ENCODE measurements at regions not wholly inside any gene's neighbourhood (a gene's known extent, or its start where the extent isn't known, plus 50 kb on each side); places are given as distances from the start of the nearest gene placed in this dataset.

- no peak for DNase-seq (ENCODE audit: low spot score)
These were observed 58.3 kb downstream of the TRIML1 start for GRCh38 chr4:188197566-188197965.

DNA sequence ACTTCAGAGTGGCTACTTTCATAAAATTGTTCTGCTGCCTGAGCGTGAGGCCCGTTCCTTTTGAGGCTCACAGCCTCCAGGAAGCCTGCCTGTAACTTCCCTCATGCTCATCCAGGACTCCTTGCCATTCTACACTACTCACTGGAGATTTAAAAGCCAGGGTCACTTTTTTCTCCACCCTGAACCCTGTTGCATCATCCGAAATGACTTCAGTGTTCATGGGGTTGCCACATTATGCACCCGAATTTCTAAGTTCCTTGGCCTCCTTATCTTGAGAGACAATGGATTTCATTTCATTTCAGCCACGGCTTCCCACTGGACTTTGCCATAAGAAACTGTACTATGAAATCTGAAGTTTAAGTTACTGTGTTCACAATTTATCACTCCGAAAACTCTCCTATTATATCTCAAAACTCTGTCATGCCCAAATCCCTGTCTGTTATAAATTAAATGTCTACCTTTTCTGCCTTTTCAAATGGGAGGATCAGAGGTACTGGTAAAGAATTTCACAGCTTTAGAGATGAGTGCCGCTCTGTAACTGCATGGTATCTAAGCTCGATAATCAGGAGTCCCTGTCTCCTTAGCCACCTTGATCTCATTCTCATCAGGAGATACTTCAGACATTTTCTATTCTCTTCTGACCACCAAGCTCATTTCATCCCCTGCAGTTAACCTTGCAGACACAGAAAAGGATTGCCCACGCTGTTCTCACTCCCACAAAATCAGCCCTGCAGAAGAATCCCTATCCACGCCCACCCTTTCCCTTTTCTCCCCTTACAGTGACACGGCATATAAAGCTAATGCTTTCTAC, 59.9 kb downstream of the TRIML1 start:
- no peak for DNase-seq (ENCODE audit: low spot score)

DNA sequence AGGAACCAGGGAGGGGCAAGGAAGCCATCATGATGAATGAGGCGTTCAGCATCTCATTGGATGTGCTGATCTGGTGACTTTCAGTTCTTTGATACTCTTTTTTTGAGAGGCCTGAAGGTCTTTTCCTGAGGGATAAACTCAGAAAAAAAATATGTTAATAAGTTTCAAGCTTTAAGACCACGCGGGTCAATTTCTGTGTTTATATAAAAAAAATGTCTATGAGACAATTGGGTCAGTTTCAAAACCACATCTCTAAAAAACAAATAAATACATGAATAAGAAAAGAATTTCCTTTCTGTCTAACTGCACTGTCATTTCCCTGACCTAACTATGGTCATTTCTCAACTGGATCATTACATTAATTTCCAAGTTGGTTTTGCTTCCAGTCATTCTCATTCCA, 62.6 kb downstream of the TRIML1 start:
- DNase-seq (ENCODE audit: low spot score): no peak

DNA sequence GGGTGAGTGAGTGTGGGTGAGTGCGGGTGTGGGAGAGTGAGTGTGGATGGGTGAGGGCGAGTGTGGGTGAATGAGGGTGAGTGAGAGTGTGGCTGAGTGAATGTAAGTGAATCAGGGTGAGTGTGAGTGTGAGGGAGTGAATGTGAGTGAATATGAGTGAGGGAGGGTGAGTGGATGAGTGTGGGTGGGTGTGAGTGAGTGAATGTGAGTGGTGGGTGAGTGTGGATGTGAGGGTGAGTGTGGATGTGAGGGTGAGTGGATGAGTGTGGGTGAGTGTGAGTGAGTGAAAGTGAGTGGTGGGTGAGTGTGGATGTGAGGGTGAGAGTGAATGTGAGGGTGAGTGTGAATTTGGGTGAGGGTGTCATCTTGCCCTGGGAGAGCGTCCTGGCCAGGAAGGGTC, 67.5 kb downstream of the TRIML1 start:
- DNase-seq (ENCODE audit: low spot score): no peak

DNA sequence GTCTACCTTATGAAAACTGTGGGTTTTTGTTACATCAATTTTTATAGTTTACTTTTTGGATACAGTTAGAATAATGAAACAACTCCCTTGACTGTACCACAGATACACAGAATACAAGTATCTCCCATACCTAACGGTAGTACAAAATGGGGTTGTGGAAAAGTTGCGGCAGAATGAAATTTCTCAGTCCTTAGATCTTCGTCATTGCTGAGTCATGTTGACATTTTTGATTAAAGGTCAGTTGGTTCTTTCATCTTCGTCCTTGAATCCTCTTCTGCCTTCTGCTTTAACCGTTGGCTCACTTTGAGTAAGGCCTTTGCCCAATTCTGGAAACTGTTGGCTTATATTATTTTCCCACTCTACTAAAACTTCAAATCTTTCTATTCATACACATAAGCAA, 75.6 kb downstream of the TRIML1 start:
- no peak for DNase-seq (ENCODE audit: low spot score)

DNA sequence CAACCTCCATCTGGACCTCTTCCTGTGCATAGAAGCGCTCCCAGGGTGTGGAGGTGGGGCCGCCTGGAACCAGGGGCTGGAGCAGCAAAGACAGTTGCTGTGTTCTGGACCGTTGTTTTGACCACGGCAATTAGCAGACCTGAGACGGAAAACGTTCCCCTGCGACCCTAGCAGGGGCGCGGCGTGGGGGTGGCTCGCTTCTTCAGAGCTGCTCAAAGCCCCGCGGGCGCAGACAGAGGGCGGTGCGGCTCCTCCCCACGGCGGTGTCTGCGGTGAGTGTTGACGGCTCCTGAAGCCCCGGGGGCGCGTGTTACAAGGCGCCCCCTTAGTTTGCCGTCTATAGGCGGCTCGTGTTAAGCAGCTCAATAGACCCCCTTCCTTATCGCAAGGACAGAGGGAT, 79.2 kb downstream of the TRIML1 start:
- DNase-seq (ENCODE audit: low spot score): no peak

- no peak for DNase-seq (ENCODE audit: low spot score)
These were observed 80.8 kb downstream of the TRIML1 start for GRCh38 chr4:188220006-188220405.

DNA sequence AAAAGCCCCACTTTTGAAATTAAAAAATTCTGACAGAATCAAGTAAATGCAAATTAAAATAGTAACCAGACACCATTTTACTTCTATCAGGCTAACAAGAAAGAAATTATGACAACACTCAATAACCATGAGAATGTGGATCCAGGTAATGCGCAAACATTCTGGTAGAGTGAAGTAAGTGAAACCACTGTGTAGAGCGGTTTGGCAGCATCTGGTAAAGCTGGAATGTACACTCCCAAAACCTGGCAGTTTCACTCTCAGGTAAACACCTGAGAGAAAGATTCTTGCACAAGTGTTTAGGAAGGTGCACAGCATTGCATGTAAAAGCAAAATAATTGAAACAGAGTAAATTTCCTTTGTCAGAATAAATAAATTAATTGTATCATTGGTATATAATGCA, 81.8 kb downstream of the TRIML1 start:
- DNase-seq (ENCODE audit: low spot score): no peak

DNA sequence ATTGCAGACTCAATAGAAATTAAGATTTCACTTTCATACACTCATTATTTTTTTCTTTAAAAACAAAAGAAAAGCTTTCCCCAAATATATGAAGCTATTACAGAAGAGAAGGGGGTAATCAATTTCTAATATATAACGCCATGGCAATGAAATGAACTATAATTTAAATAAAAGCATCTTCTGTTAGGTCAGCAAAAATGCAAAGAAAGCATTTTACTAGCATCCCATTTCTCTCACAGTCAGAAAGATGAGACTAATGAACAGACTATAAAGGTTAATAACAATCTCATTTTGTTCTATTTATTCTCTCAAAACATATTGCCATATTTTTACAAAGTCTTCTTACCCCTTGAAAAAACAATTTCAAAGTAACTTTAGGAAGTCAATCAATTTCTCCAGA, 89.0 kb downstream of the TRIML1 start:
- no peak for DNase-seq (ENCODE audit: low spot score)

DNA sequence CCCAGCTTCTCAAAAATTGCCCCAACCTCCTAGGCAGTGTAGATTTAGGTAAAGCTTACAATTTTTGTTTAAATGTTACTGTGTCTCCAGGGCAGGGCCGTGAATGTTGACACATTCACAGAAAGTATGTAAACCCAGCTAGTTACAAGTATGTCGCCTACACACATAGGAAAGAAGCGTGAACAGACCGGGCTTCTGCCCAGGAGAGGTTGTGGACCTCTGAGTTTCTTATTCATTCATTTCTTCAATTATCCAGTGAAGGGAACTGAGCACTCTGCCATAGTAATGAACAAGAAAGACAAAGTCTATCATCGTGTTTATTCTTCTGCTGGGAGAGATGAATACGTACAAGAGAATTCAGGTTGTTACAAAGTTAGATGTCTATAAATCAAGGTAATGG, 93.2 kb downstream of the TRIML1 start:
- DNase-seq (ENCODE audit: low spot score): no peak

DNA sequence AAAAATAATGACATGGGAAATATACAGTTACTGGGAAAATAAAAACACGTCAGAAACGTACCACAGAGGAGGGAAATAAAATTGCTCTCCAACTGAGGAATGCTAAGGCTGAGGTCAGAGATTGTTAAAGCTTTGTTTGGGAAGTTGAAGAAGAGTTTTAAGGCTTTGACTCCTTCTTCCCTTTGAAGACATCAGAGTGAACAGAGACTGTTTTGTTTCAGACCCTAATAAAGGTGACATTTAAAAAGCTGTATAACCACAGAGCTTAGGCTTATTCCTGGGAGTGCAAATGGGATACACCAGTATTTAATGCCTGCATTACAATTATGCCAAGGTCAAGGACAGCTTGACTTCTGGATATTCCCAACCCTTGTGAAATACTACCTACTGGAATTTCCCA, 102.8 kb downstream of the TRIML1 start:
- DNase-seq (ENCODE audit: low spot score): no peak

DNA sequence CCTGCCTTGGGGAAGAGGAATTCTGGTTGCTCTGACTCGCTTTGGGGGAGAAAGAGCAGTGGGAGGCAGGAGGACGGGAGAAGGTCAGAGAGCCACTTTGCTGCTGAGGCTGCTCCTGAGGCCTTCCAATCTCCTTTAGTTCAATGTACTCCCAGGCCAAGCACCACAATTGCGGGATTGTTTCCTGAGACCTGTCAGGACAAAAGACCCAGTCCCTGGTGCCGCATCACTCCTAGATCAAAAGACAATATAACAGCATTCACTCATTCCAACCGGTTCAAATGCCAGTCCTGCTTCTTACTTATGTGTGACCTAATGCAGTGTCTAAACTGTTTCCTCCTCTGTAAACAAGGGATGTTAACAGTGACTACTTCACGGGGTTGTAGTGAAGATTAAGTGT, 106.4 kb downstream of the TRIML1 start:
- DNase-seq (ENCODE audit: low spot score): no peak

DNA sequence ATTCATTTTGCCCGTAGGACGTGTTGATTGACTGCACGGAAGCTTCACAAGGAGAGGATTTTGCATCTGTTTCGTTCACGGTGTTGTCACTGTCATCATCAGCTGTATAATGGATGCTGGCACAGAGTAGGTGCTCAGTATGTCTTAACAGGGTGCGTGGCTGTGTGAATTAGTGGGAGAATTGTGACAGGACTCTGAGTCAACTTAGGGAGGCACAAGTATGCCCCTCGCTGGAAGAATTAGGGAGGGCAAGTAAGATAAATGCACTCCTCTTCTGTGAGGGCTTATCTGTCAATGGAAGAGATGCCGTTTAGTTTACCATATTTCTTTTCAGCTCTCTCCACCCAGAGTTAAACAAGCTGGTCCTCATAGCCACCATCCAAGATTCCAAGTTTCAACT, 107.2 kb downstream of the TRIML1 start:
- DNase-seq (ENCODE audit: low spot score): no peak

DNA sequence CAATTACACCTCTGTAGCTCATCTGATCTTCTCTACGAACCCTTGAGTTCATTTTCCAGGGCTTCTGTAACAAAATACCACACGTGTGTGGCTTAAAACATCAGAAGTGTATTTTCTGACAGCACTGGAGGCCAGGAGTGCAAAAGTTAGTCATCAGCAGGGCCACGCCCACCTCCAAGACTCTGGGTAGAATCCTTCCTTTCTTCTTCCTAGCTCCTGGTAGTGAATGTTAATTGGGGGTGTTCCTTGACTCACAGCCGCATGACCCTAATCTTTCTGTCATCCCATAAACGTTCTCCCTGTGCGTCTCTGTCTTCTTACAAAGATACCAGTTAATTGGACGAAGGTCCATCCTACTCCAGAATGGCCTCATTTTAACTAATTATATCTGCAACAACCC, 115.0 kb downstream of the TRIML1 start:
- DNase-seq (ENCODE audit: low spot score): no peak

DNA sequence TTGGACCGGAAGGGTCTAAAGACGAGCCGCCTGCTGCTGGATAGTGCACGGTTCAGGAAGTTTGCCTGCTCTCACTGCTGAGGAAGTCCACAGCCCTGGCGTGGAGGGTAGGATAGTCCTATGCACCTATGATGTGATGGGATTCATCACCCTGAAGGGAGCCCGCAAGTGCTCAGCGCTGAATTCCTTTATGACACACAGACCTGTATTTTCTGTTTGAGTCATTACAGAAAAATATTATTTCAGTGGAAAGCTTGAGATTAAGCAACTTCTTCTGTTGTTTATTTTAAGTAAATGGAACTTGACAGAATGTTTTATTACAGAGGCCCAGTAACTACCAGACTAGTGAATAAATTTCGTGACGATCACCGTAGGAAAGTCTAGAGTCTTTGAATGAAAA, 123.2 kb downstream of the TRIML1 start:
- no peak for DNase-seq (ENCODE audit: low spot score)

DNA sequence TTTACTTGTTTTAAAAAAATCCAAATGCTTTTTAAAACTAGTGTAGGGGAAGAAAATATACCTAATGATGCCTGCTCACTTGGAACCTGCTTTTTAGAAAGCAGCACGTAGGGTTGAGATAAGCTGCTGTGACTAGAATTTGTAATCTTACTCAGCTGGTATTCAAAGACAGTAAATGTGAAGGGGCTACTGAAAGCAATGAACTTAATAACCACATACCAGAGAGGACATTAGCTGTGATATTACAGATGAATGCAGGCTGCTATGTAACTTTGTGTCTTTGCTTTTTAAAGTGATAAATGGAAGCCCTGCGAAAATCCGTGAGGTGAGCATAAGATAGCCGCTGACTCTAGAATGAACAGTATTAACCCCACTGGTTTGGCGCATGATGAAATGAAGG, 124.1 kb downstream of the TRIML1 start:
- DNase-seq (ENCODE audit: low spot score): no peak

DNA sequence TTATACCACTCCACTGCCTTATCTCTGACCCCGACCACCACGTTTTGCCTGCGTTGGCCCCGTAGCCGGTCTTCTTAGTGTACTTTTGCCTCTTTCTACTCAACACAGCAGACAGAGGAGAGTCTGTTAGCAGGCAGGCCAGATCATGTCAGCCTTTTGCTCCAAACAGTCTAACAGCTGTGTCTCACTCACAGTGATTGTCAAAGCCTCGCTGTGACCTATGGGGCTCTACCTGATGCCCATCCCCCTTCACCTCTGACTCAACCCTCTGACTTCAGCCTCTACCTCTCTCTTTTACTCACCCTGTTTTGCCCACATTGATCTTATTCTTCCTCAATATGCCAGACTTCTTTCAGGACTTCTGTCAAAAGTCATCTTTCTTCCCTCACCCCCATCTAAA, 127.1 kb downstream of the TRIML1 start:
- no peak for DNase-seq (ENCODE audit: low spot score)

- DNase-seq (ENCODE audit: low spot score): no peak
These were observed 129.1 kb downstream of the TRIML1 start for GRCh38 chr4:188268131-188268908.

DNA sequence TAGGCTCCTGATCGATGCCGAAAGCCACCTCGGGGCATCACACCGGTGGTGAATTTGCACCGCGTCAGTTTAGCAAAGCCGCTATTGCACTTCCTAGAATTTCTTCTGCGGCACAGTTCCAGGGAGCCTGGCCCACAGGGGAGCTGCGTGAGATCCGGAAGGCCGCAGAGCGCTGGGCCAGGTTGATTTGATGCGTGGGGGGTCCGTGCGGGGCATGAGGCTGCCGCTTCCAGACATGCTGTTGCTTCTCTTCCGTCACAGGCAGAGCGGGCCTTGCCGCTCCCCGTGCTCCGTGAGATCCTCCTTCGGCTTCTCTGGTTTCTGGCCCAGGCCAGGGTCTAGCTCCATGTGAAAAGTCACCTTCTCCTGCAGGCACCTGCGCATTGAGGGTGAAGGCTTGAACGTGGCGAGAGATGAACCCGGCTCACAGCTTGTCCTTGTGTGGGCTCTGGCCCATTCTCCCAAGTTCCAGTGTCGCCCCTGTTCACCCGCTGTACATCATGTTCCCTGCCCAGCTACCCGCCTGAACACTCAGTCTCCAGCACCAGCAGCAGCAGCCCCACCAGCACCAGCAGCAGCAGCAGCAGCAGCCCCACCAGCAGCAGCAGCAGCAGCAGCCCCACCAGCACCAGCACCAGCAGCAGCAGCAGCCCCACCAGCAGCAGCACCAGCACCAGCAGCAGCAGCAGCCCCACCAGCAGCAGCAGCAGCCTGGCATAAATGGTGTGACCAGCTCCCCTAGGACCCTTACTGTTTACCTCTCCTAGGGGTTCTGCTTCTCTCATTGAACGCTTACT, 131.2 kb downstream of the TRIML1 start:
- no peak for DNase-seq (ENCODE audit: low spot score)

- no peak for DNase-seq (ENCODE audit: low spot score)
These were observed 136.4 kb downstream of the TRIML1 start for GRCh38 chr4:188275686-188276085.

GRCh38 chr4:188279184-188279583, 139.9 kb downstream of the TRIML1 start:
- DNase-seq (ENCODE audit: low spot score): no peak

GRCh38 chr4:188282471-188283232, 143.4 kb downstream of the TRIML1 start:
- DNase-seq (ENCODE audit: low spot score): no peak

Data from Ammon's horn (tissue), 1 donor.